H1 (cell line): ENCODE measurements at regions not wholly inside any gene's neighbourhood (a gene's known extent, or its start where the extent isn't known, plus 50 kb on each side); places are given as distances from the start of the nearest gene placed in this dataset.

ENCODE experiments used
- ASH2L ChIP-seq: fragments of 200-600, 300-600 bp; sonication (generic); IDR thresholded peaks from one replicate; pipeline ENCODE4 v1.7.1; 2017; ENCODE audit warnings: low read length
- CBX8 ChIP-seq: fragments of 300-800, 300-1000 bp; sonication (generic); IDR thresholded peaks from 2 replicates; pipeline ENCODE4 v1.7.1; 2016; ENCODE audit warnings: low read depth, low read length, borderline replicate concordance
- CEBPB ChIP-seq: IDR thresholded peaks from 2 replicates; pipeline ENCODE4 v1.6.1; 2012; ENCODE audit warnings: low read depth, low read length
- CHD2 ChIP-seq: IDR thresholded peaks from 2 replicates; pipeline ENCODE4 v1.6.1; 2012; ENCODE audit warnings: low read length, improper control_type of control experiment
- CHD7 ChIP-seq: fragments of 300-600 bp; sonication (generic); IDR thresholded peaks from 2 replicates; pipeline ENCODE4 v1.7.1; 2012; ENCODE audit warnings: low read length, moderate library complexity, mild to moderate bottlenecking, inconsistent platforms; ENCODE audit not compliant: insufficient replicate concordance
- CTCF ChIP-seq, 3 experiments: IDR thresholded peaks; 1 replicate in 2 of 3; 2 replicates in 1 of 3; pipeline versions ENCODE4 v1.5.1 to v1.6.1; 2011; ENCODE audit warnings: low read length in 3 of 3, mild to moderate bottlenecking in 3 of 3, inconsistent platforms in 2 of 3, low read depth in 1 of 3, moderate library complexity in 1 of 3; ENCODE audit not compliant: insufficient read depth in 1 of 3; ENCODE audit errors: control extremely low read depth in 1 of 3
- NRF1 ChIP-seq: IDR thresholded peaks from 2 replicates; pipeline ENCODE4 v1.6.1; 2011; ENCODE audit warnings: mild to moderate bottlenecking, low read depth, low read length, improper control_type of control experiment
- PHF8 ChIP-seq: fragments of 200-600 bp; sonication (generic); conservative IDR thresholded peaks from 2 replicates; pipeline ENCODE4 v1.7.1; 2012; ENCODE audit warnings: low read depth, mild to moderate bottlenecking, inconsistent platforms, low read length, moderate library complexity
- SAP30 ChIP-seq: fragments of 300-600 bp; sonication (generic); IDR thresholded peaks from 2 replicates; pipeline ENCODE4 v1.7.1; 2012; ENCODE audit warnings: low read length, moderate library complexity, mild to moderate bottlenecking, inconsistent platforms; ENCODE audit not compliant: insufficient read depth, insufficient replicate concordance
- SIN3A ChIP-seq, 2 experiments: IDR thresholded peaks in 1 of 2; conservative IDR thresholded peaks in 1 of 2; 2 replicates each; pipeline ENCODE4 v1.6.1; 2011 to 2012; ENCODE audit warnings: low read length in 2 of 2, improper control_type of control experiment in 1 of 2, low read depth in 1 of 2, mild to moderate bottlenecking in 1 of 2

DNA sequence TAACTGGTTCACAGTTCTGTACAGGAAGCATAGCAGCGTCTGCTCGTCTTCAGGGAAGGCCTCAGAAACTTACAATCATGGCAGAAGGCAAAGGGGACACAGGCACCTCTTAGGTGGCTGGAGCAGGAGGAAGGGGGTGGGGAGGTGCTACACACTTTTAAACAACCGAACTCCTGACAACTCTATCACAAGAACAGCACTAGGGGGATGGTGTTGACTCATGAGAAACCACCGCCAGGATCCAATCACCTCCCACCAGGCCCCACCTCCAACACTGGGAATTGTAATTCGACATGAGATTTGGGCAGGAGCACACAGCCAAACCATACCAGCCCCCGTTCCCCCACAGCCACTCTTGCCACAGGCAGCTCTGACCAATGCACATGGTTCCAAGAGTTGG is 306.3 kb upstream of the POU3F1 start (continued):
- TF ChIP-seq CHD7 (no peak), CEBPB (no peak), CTCF (IDR thresholded peaks at IDR 0.05; ENCODE audit: control extremely low read depth in 1 of 3, insufficient read depth in 1 of 3, low read depth in 1 of 3, low read length in 3 of 3) (no peak), ASH2L (no peak), NRF1 (no peak), SAP30 (no peak), PHF8 (no peak), CBX8 (no peak), SIN3A (conservative IDR thresholded peaks at IDR 0.05 in 1 of 2, IDR thresholded peaks at IDR 0.05 in 1 of 2; ENCODE audit: low read depth in 1 of 2, low read length in 2 of 2) (no peak), CHD2 (no peak)
